H9 (cell line): ENCODE measurements at regions not wholly inside any gene's neighbourhood (a gene's known extent, or its start where the extent isn't known, plus 50 kb on each side); places are given as distances from the start of the nearest gene placed in this dataset.
"Not testable (repeated sequence)": the region's sequence is repeated elsewhere in the genome, so short reads cannot be mapped to it uniquely, and the experiment has no call there.

Experiments used
- DNase-seq: peaks from one replicate; pipeline ENCODE4 v3.0.0-alpha.2; 2017
- H2AFZ ChIP-seq: one replicate; pipeline ENCODE4 v1.6.1; 2013; ENCODE audit warnings: mild to moderate bottlenecking, low read length, control low read depth, moderate library complexity
- H2AK5ac ChIP-seq: 2 replicates; pipeline ENCODE4 v1.6.1; 2013; ENCODE audit warnings: low read length, control low read depth, mixed read lengths; ENCODE audit not compliant: insufficient read length
- H2BK120ac ChIP-seq: one replicate; pipeline ENCODE4 v1.6.1; 2013; ENCODE audit warnings: low read depth, mild to moderate bottlenecking, low read length, control low read depth, inconsistent platforms; ENCODE audit not compliant: poor library complexity, severe bottlenecking
- H2BK12ac ChIP-seq: 2 replicates; pipeline ENCODE4 v1.6.1; 2013; ENCODE audit warnings: low read length, control low read depth, mixed read lengths, low read depth; ENCODE audit not compliant: insufficient read length
- H2BK15ac ChIP-seq: 2 replicates; pipeline ENCODE4 v1.6.1; 2013; ENCODE audit warnings: low read depth, low read length, control low read depth
- H2BK20ac ChIP-seq: one replicate; pipeline ENCODE4 v1.6.1; 2013; ENCODE audit warnings: low read depth, mild to moderate bottlenecking, low read length, control low read depth, inconsistent platforms; ENCODE audit not compliant: poor library complexity, severe bottlenecking
- H2BK5ac ChIP-seq: 2 replicates; pipeline ENCODE4 v1.6.1; 2013; ENCODE audit warnings: low read length, control low read depth, mixed read lengths; ENCODE audit not compliant: insufficient read length
- H3K14ac ChIP-seq: 2 replicates; pipeline ENCODE4 v1.6.1; 2013; ENCODE audit warnings: low read length, control low read depth; ENCODE audit not compliant: insufficient read depth
- H3K18ac ChIP-seq: 2 replicates; pipeline ENCODE4 v1.6.1; 2013; ENCODE audit warnings: low read depth, mild to moderate bottlenecking, mixed read lengths, low read length, control low read depth; ENCODE audit not compliant: insufficient read length
- H3K23ac ChIP-seq: 2 replicates; pipeline ENCODE4 v1.6.1; 2013; ENCODE audit warnings: low read length, control low read depth, mixed read lengths, low read depth; ENCODE audit not compliant: insufficient read length
- H3K23me2 ChIP-seq: 2 replicates; pipeline ENCODE4 v1.6.1; 2013; ENCODE audit warnings: low read depth, mild to moderate bottlenecking, mixed read lengths, low read length, control low read depth; ENCODE audit not compliant: insufficient read length, poor library complexity, severe bottlenecking
- H3K27ac ChIP-seq: 2 replicates; pipeline ENCODE4 v1.5.1; 2013; ENCODE audit warnings: low read length, control low read depth, mixed read lengths, low read depth; ENCODE audit not compliant: insufficient read length
- H3K27me3 ChIP-seq: 2 replicates; pipeline ENCODE4 v1.6.1; 2013; ENCODE audit warnings: low read length, control low read depth, inconsistent platforms; ENCODE audit not compliant: insufficient read depth
- H3K4ac ChIP-seq: 2 replicates; pipeline ENCODE4 v1.6.1; 2013; ENCODE audit warnings: low read depth, mild to moderate bottlenecking, control low read depth, inconsistent platforms, low read length, moderate library complexity
- H3K4me1 ChIP-seq: 2 replicates; pipeline ENCODE4 v1.6.1; 2013; ENCODE audit warnings: low read length, control low read depth, inconsistent platforms; ENCODE audit not compliant: insufficient read depth
- H3K4me2 ChIP-seq: 2 replicates; pipeline ENCODE4 v1.6.1; 2013; ENCODE audit warnings: low read length, control low read depth, mixed read lengths; ENCODE audit not compliant: insufficient read length, insufficient read depth
- H3K56ac ChIP-seq: 2 replicates; pipeline ENCODE4 v1.6.1; 2013; ENCODE audit warnings: low read depth, mild to moderate bottlenecking, mixed read lengths, low read length, control low read depth; ENCODE audit not compliant: insufficient read length
- H3K79me1 ChIP-seq: 2 replicates; pipeline ENCODE4 v1.6.1; 2013; ENCODE audit warnings: low read depth, mild to moderate bottlenecking, moderate library complexity, low read length, control low read depth, inconsistent platforms; ENCODE audit not compliant: insufficient read depth, poor library complexity, severe bottlenecking
- H3K79me2 ChIP-seq: 2 replicates; pipeline ENCODE4 v1.6.1; 2013; ENCODE audit warnings: low read length, control low read depth, inconsistent platforms; ENCODE audit not compliant: insufficient read depth
- H3K9ac ChIP-seq: 2 replicates; pipeline ENCODE4 v1.6.1; 2013; ENCODE audit warnings: low read length, control low read depth, mixed read lengths; ENCODE audit not compliant: insufficient read length; ENCODE audit errors: extremely low read depth
- H3K9me3 ChIP-seq: one replicate; pipeline ENCODE4 v1.6.1; 2013; ENCODE audit warnings: low read depth, low read length, inconsistent platforms; ENCODE audit not compliant: control insufficient read depth
- H3T11ph ChIP-seq: one replicate; pipeline ENCODE4 v1.6.1; 2013; ENCODE audit warnings: mild to moderate bottlenecking, low read length, control low read depth, inconsistent platforms
- H4K20me1 ChIP-seq: one replicate; pipeline ENCODE4 v1.6.1; 2013; ENCODE audit not compliant: control insufficient read depth, insufficient read length, insufficient read depth
- H4K5ac ChIP-seq: 2 replicates; pipeline ENCODE4 v1.6.1; 2013; ENCODE audit warnings: low read depth, mild to moderate bottlenecking, mixed read lengths, low read length, control low read depth; ENCODE audit not compliant: insufficient read length
- H4K8ac ChIP-seq: replicated peaks from 2 replicates; pipeline ENCODE4 v1.6.1; 2013; ENCODE audit warnings: low read length, control low read depth, mixed read lengths, low read depth; ENCODE audit not compliant: insufficient read length
- H4K91ac ChIP-seq: 2 replicates; pipeline ENCODE4 v1.6.1; 2013; ENCODE audit warnings: low read depth, mild to moderate bottlenecking, moderate library complexity, mixed read lengths, low read length, control low read depth; ENCODE audit not compliant: insufficient read length
- H3K27ac Mint-ChIP-seq, 3 experiments: 2 replicates in 2 of 3; 3 replicates in 1 of 3; pipeline ENCODE4 v1.8.0; 2020 to 2021; ENCODE audit warnings: mixed read lengths in 3 of 3, mild to moderate bottlenecking in 1 of 3, moderate library complexity in 1 of 3
- H3K27me3 Mint-ChIP-seq: 2 replicates; pipeline ENCODE4 v1.8.0; 2021; ENCODE audit warnings: low read depth, mild to moderate bottlenecking, moderate library complexity, mixed read lengths
- H3K36me3 Mint-ChIP-seq, 3 experiments: 2 replicates in 2 of 3; 3 replicates in 1 of 3; pipeline ENCODE4 v1.8.0; 2020 to 2021; ENCODE audit warnings: low read depth in 3 of 3, mixed read lengths in 3 of 3; ENCODE audit not compliant: insufficient read depth in 1 of 3
- H3K4me1 Mint-ChIP-seq, 2 experiments: 2 replicates each; pipeline ENCODE4 v1.8.0; 2020; ENCODE audit warnings: mixed read lengths in 2 of 2
- H3K4me3 Mint-ChIP-seq, 2 experiments: 2 replicates in 1 of 2; 3 replicates in 1 of 2; pipeline ENCODE4 v1.8.0; 2020 to 2021; ENCODE audit warnings: mild to moderate bottlenecking in 2 of 2, mixed read lengths in 2 of 2, moderate library complexity in 1 of 2
- H3K9me3 Mint-ChIP-seq, 2 experiments: 2 replicates in 1 of 2; 3 replicates in 1 of 2; pipeline ENCODE4 v1.8.0; 2020; ENCODE audit warnings: mild to moderate bottlenecking in 2 of 2, mixed read lengths in 2 of 2, moderate library complexity in 1 of 2
- WGBS: extraction: QIAGEN DNeasy Blood & Tissue Kit; methylation state at CpG from one replicate; pipeline ENCODE4 v1.1.7; 2013; ENCODE audit warnings: missing lambda C conversion rate, low lambda C conversion rate, mixed read lengths; ENCODE audit not compliant: insufficient read length; ENCODE audit errors: extremely low coverage; 5-methylcytosine and 5-hydroxymethylcytosine counted together

- H2AFZ ChIP-seq, H4K20me1 ChIP-seq, H3K9me3 Mint-ChIP-seq, H3K4me1 ChIP-seq, H4K91ac ChIP-seq, H2AK5ac ChIP-seq, DNase-seq, H3T11ph ChIP-seq, H3K14ac ChIP-seq, H3K4me3 Mint-ChIP-seq, H3K27ac Mint-ChIP-seq, H2BK20ac ChIP-seq, H2BK15ac ChIP-seq, H3K56ac ChIP-seq, H3K4me1 Mint-ChIP-seq, H3K4ac ChIP-seq, H2BK120ac ChIP-seq, H3K18ac ChIP-seq, H3K23ac ChIP-seq, H3K27ac ChIP-seq, H3K23me2 ChIP-seq, H3K36me3 Mint-ChIP-seq, H4K5ac ChIP-seq, H3K4me2 ChIP-seq, H3K79me1 ChIP-seq, H3K79me2 ChIP-seq, H4K8ac ChIP-seq, H3K27me3 ChIP-seq, H3K27me3 Mint-ChIP-seq, H2BK5ac ChIP-seq, H3K9ac ChIP-seq, H2BK12ac ChIP-seq, H3K9me3 ChIP-seq: not testable (repeated sequence)
Observed at GRCh38 chr2:87619121-87619520, 128.8 kb upstream of the PLGLB2 start.

GRCh38 chr2:87621139-87621538, 126.7 kb upstream of the PLGLB2 start:
- H2BK12ac ChIP-seq, H3K23me2 ChIP-seq, H3K4me3 Mint-ChIP-seq, H3K23ac ChIP-seq, H2AK5ac ChIP-seq, H3K56ac ChIP-seq, H3K4ac ChIP-seq, H3K27ac ChIP-seq, H2BK5ac ChIP-seq, H3K79me1 ChIP-seq, H2BK15ac ChIP-seq, H3K4me1 Mint-ChIP-seq, H4K5ac ChIP-seq, H3K9me3 Mint-ChIP-seq, H3K18ac ChIP-seq, H3K4me1 ChIP-seq, H3K9ac ChIP-seq, H2BK20ac ChIP-seq, H3K9me3 ChIP-seq, DNase-seq, H3K14ac ChIP-seq, H3K36me3 Mint-ChIP-seq, H4K20me1 ChIP-seq, H3K79me2 ChIP-seq, H3K27ac Mint-ChIP-seq, H3K27me3 Mint-ChIP-seq, H3K4me2 ChIP-seq, H2AFZ ChIP-seq, H3T11ph ChIP-seq, H3K27me3 ChIP-seq, H4K91ac ChIP-seq, H2BK120ac ChIP-seq, H4K8ac ChIP-seq: not testable (repeated sequence)
- WGBS = no CpG with 5 or more reads among the region's 4 CpGs

DNA sequence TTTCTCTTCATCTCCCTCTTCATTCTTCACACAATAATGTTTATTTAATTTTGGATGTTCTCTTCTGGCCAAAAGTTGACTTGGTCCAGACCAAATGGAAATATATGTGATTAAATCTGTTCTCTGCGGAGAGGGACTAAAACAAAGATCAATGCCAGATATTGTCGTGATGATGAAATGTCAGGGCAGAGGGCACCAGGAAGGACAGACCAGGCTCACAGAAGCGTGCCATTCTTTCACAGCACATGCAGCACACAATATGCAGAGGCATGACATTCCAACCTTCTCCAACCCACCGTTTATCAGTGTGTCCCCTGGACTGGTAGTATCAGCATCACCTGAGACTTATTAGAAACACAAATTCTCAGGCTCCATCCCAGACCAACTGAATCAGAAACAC, 125.2 kb upstream of the PLGLB2 start:
- H3K4ac ChIP-seq, H3K79me2 ChIP-seq, H4K5ac ChIP-seq, H3K27me3 Mint-ChIP-seq, H3K27ac ChIP-seq, H3K27me3 ChIP-seq, H3K9ac ChIP-seq, H3K18ac ChIP-seq, H4K8ac ChIP-seq, H2AFZ ChIP-seq, H2AK5ac ChIP-seq, H3K23ac ChIP-seq, H3K79me1 ChIP-seq, H2BK12ac ChIP-seq, H3K4me3 Mint-ChIP-seq, H3K36me3 Mint-ChIP-seq, DNase-seq, H3K27ac Mint-ChIP-seq, H2BK5ac ChIP-seq, H3K4me1 ChIP-seq, H3K14ac ChIP-seq, H2BK15ac ChIP-seq, H4K20me1 ChIP-seq, H3K4me1 Mint-ChIP-seq, H3K9me3 Mint-ChIP-seq, H2BK120ac ChIP-seq, H4K91ac ChIP-seq, H3K4me2 ChIP-seq, H3K9me3 ChIP-seq, H3K23me2 ChIP-seq, H3K56ac ChIP-seq, H2BK20ac ChIP-seq, H3T11ph ChIP-seq: not testable (repeated sequence)
- no CpG with 5 or more reads among the region's 4 CpGs for WGBS
